ENCODE measurements at regions not wholly inside any gene's neighbourhood (a gene's known extent, or its start where the extent isn't known, plus 50 kb on each side); places are given as distances from the start of the nearest gene placed in this dataset.
A peak's percentile ranks its signal among the peaks of the same experiment; 100 is the strongest.

DNA sequence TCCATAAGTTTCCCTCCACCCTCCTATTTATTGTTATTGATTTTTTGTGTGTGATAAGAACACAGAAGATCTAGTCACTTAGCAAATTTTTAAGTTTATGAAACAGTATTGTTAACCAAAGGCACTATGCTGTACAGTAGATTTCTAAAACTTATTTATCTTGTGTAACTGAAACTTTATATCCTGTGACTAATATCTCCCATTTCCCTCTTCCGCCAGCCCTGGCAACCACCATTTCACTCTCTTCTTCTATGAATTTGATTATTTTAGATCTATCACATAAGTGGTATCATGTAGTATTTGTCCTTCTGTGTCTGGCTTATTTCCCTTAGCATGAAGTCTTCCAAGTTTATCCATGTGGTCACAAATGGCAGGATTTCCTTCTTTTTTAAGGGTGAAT, 144.3 kb upstream of the INHBA start:
- TF ChIP-seq, protein P1, sequence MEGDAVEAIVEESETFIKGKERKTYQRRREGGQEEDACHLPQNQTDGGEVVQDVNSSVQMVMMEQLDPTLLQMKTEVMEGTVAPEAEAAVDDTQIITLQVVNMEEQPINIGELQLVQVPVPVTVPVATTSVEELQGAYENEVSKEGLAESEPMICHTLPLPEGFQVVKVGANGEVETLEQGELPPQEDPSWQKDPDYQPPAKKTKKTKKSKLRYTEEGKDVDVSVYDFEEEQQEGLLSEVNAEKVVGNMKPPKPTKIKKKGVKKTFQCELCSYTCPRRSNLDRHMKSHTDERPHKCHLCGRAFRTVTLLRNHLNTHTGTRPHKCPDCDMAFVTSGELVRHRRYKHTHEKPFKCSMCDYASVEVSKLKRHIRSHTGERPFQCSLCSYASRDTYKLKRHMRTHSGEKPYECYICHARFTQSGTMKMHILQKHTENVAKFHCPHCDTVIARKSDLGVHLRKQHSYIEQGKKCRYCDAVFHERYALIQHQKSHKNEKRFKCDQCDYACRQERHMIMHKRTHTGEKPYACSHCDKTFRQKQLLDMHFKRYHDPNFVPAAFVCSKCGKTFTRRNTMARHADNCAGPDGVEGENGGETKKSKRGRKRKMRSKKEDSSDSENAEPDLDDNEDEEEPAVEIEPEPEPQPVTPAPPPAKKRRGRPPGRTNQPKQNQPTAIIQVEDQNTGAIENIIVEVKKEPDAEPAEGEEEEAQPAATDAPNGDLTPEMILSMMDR (IDR thresholded peaks at IDR 0.05) = no peak
- TF ChIP-seq POLR2A (IDR thresholded peaks at IDR 0.05) = no peak
- H3K4me3 ChIP-seq = no peak overlapping the region
- no peaks in the 10 kb centered on the region for H3K36me3 ChIP-seq

DNA sequence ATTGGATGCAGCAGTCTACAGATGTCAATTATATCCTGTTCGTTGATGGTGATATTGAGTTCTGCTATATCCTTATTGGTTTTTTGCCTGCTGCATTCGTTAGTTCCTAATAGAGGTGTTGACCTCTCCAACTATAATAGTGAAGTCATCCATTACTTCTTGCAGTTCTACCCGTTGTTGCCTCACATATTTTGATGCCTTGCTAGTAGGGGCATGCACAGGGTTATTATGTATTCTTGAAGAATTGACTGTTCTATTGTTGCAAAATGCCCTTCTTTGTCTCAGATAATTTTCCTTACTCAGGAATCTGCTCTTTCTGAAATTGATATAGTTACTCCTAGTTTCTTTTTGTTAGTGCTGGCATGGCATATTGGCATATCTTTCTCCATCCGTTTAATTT, 140.1 kb upstream of the INHBA start:
- H3K27ac ChIP-seq = no peak overlapping the region
- H3K4me3 ChIP-seq = no peak overlapping the region
- no peak for DNase-seq
- H3K27me3 ChIP-seq = no peaks in the 10 kb centered on the region
- TF ChIP-seq, protein P1 (IDR thresholded peaks at IDR 0.05) = no peak
- no peak for TF ChIP-seq POLR2A (IDR thresholded peaks at IDR 0.05)
- H3K9me3 ChIP-seq = no peaks in the 10 kb centered on the region
- H3K4me1 ChIP-seq = no peaks in the 10 kb centered on the region
- H3K36me3 ChIP-seq = no peaks in the 10 kb centered on the region

More for the DNA sequence above, 144.3 kb upstream of the INHBA start:
- Histone ChIP-seq H3K27ac (no peak overlapping the region), H3K4me1 (no peaks in the 10 kb centered on the region), H3K9me3 (no peaks in the 10 kb centered on the region), H3K27me3 (no peaks in the 10 kb centered on the region)
- DNase-seq = no peak

DNA sequence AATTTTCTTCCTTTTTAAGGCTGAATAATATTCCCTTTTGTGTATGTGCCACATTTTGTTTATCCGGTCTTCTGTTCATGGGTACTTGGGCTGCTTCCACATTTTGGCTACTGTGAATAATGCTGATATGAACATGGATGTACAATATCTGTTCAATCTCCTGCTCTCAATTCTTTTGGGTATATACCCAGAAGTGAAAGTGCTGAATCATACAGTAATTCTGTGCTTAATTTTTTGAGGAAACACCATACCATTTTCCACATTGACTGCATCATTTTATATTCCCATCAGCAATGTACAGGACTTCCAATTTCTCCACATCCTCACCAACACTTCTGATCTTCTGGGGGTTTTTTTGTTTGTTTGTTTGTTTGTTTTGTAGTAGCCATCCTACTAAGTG, 135.0 kb upstream of the INHBA start:
- Histone ChIP-seq H3K27me3 (no peaks in the 10 kb centered on the region), H3K27ac (no peak overlapping the region), H3K36me3 (no peaks in the 10 kb centered on the region), H3K4me1 (no peaks in the 10 kb centered on the region), H3K4me3 (no peak overlapping the region), H3K9me3 (no peaks in the 10 kb centered on the region)
- no peak for TF ChIP-seq POLR2A (IDR thresholded peaks at IDR 0.05)
- TF ChIP-seq, protein P1 (IDR thresholded peaks at IDR 0.05) = no peak
- DNase-seq = no peak

DNA sequence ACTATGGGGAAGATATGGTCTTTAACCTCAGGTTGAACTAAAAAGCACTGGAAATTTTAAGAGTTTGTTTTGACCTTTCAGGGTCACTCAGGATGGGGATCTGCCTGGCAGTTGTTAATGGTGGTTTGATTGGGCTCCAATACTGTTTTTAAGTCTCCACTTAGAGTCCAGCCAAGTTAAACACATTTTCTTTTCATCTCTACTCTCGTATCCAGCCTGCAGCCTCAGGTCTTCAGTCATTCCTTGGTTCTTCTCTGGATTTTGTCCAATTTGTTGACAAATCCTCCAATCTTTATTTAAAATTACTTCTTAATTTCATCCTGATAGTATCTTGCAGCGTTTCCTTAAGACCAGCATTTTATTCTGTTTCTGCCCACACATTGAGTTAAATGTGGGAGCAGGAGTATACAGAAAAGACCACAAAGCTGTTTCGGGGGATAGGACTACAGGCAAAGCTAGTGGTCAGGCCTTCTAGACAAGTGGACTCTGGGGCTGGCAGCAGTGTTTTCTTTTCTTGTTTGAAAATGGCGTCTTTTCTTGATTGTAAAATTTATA, 133.2 kb upstream of the INHBA start:
- no peaks in the 10 kb centered on the region for H3K4me1 ChIP-seq
- H3K4me3 ChIP-seq = no peak overlapping the region
- H3K36me3 ChIP-seq = no peaks in the 10 kb centered on the region
- H3K9me3 ChIP-seq = no peaks in the 10 kb centered on the region
- no peak for DNase-seq
- no peak overlapping the region for H3K27ac ChIP-seq
- H3K27me3 ChIP-seq = no peaks in the 10 kb centered on the region
- TF ChIP-seq POLR2A (IDR thresholded peaks at IDR 0.05) = no peak

DNA sequence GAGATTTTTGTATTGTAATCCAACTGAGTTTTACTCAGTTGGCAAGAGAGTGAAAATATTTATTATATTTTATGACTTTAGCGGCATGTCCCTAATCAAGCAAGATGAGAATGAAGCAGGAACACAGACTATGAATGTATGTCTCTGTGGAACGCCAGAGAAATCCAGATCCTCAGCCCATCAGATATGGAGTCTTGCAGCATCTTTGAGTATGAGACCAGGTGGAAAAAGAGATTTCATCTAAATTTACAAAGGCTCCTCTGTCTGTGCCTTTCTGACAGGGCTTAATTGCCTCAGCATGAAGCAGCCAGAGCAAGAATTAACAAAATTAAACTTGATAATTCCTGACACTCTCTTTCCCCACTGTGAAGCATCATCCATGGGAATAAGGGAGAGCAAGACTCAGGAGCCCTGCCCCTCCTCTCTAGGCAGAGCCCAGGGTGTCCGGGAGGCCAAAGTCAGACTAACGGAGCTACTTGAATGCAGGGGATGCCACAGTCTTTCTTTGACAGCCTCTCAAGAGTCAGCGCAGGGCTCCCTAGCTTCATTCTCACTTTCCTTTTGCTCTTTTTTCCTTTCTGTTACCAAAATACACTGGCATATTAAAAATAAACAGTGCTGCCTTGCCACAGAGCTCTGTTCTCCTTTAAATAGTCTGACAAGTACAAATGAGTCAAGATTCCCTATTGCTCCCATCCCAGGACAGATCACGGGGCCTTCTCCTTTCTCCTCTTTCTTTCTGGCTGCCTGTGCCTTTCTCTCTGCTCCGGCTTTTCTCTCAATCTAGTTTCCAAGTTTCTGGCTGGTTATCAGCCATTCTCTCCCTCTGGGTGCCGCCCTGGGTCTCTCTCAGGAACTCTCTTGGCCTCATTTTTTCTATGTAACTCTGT, 132.2 kb upstream of the INHBA start:
- no peak overlapping the region for H3K4me3 ChIP-seq
- H3K27ac ChIP-seq = peak overlapping the region in 1 of 4 donors; percentile 3
- H3K36me3 ChIP-seq = no peaks in the 10 kb centered on the region
- no peaks in the 10 kb centered on the region for H3K4me1 ChIP-seq
- no peaks in the 10 kb centered on the region for H3K27me3 ChIP-seq
- H3K9me3 ChIP-seq = no peaks in the 10 kb centered on the region
- no peak for DNase-seq
- TF ChIP-seq, protein P1 (IDR thresholded peaks at IDR 0.05) = no peak
- no peak for TF ChIP-seq POLR2A (IDR thresholded peaks at IDR 0.05)

- H3K36me3 ChIP-seq = no peaks in the 10 kb centered on the region
- H3K4me1 ChIP-seq = no peaks in the 10 kb centered on the region
- no peak overlapping the region for H3K27ac ChIP-seq
- H3K27me3 ChIP-seq = no peaks in the 10 kb centered on the region
- no peak for DNase-seq
- TF ChIP-seq, protein P1 (IDR thresholded peaks at IDR 0.05) = no peak
- TF ChIP-seq POLR2A (IDR thresholded peaks at IDR 0.05) = no peak
- no peak overlapping the region for H3K4me3 ChIP-seq
- H3K9me3 ChIP-seq = no peaks in the 10 kb centered on the region
These were observed 130.1 kb upstream of the INHBA start for GRCh38 chr7:41832941-41833340.

All from Peyer's patch (tissue), 4 donors.